ENCODE measurements at regions not wholly inside any gene's neighbourhood (a gene's known extent, or its start where the extent isn't known, plus 50 kb on each side); places are given as distances from the start of the nearest gene placed in this dataset.
"Not testable (repeated sequence)": the region's sequence is repeated elsewhere in the genome, so short reads cannot be mapped to it uniquely, and the experiment has no call there.

DNA sequence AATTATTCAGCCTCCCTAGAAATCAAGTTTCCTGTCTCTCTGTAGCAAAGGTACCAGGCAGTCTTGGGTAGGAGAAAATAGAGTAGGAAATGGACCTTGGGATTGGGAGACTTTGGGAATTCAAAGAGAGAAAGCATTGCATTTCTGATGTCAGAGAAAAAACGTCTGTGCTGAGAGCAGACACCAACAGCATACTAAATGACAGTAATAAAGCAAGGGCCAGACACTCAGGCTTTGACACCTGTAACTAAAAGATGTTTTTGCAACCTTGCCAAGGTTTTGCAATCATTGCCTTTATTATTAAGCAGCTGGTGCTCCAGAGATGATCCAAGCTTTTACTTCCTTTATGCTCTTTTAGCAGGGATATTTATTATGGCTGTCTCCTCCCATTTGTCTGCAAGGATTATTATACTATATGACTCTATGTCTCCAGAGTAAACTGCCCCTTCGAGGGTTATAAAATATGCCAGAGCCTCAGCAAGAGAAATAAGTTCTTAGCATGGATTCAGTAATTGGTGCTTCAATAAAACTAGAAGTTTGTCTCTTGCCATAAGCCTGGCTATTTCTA lies 85.2 kb upstream of the GRAMD1B start:
- no peak for DNase-seq (ENCODE audit: low read depth in 2 of 2, low spot score in 1 of 2)

DNA sequence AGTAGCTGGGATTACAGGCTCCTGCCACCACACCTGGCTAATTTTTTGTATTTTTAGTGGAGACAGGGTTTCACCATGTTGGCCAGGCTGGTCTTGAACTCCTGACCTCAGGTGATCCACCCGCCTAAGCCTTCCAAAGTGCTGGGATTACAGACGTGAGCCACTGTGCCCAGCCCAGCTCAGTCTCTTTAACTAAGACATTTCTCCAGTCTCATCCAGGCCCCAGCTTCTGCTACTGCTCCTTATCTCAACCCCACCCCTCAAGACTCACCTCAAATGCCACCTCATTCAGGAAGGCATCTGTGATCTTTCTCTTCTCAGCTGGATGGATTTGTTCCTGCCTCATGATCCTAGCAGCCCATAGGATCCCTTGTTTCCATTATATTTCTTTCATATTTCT lies 85.9 kb upstream of the GRAMD1B start:
- not testable (repeated sequence) for DNase-seq (ENCODE audit: low read depth in 2 of 2, low spot score in 1 of 2)

DNA sequence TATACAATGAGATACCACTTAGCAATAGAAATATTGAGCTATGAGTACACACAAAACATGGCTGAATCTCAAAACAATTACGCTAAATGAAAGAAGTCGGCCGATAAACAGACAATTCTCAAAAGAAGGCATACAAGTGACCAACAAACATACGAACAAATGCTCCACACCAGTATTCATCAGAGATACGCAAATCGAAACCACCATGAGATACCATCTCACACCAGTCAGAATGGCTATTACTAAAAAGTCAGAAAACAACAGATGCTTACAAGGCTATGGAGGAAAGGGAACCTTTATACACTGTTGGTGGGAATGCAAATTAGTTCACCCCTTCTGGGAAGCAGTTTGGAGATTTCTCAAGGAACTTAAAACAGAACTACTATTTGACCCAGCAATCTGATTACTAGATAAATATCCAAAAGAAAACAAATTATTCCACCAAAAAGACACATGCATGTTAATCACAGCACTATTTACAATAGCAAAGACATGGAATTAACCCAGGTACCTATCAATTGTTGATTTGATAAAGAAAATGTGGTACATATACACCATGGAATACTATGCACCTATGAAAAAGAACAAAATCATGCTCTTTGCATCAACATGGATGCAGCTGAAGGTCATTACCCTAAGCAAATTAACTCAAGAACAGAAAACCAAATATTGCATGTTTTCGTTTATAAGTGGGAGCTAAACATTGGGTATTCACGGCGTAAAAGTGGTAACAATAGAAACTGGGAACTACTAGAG lies 90.9 kb upstream of the GRAMD1B start:
- no peak for DNase-seq (ENCODE audit: low read depth in 2 of 2, low spot score in 1 of 2)

- no peak for DNase-seq (ENCODE audit: low read depth in 2 of 2, low spot score in 1 of 2)
Measured at GRCh38 chr11:123338266-123338800, 91.7 kb upstream of the GRAMD1B start.

DNA sequence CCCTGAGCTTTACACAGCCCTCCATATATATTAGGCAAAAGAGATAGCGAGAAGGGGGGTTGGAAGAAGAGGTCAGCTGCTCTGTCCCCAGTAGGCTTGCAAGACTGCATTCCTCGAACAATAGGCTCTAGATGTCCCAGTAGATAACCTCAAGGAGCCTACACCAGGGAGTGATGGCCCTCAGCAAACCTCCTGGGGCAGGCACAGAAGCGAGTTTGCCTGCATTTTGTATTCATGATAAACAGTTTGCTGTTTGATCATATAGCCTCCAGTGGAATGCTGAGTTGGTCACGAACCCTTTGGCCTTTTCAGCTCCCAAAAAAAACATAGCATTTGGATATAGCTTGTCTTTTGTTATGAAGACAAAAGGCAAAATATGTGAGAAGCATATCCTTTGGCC lies 95.1 kb upstream of the GRAMD1B start:
- no peak for DNase-seq (ENCODE audit: low read depth in 2 of 2, low spot score in 1 of 2)

GRCh38 chr11:123332577-123332976 lies 97.5 kb upstream of the GRAMD1B start:
- DNase-seq (ENCODE audit: low read depth in 2 of 2, low spot score in 1 of 2) = not testable (repeated sequence)

- DNase-seq (ENCODE audit: low read depth in 2 of 2, low spot score in 1 of 2) = no peak
Measured at GRCh38 chr11:123330948-123331347, 99.1 kb upstream of the GRAMD1B start.

GRCh38 chr11:123330471-123330870 lies 99.6 kb upstream of the GRAMD1B start:
- DNase-seq (ENCODE audit: low read depth in 2 of 2, low spot score in 1 of 2) = no peak

DNA sequence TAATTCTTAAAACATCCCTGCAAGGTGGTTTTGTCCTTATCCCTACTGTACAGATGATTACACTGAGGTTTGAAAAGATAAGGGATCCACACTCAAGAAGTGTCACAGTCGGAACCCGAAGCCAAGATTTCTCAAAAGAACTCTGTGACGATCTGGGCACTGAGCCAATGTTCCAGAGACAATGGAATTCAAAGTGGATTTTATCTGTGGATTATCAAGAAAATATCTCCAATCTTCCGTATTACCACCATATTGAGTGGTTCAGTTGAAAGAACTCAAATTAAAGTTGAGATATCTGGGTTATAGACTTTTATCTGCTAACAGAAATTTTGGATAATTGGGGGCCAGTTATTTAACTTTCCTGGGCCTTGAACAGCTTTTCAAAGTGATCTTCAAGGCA lies 100.0 kb upstream of the GRAMD1B start:
- no peak for DNase-seq (ENCODE audit: low read depth in 2 of 2, low spot score in 1 of 2)

DNA sequence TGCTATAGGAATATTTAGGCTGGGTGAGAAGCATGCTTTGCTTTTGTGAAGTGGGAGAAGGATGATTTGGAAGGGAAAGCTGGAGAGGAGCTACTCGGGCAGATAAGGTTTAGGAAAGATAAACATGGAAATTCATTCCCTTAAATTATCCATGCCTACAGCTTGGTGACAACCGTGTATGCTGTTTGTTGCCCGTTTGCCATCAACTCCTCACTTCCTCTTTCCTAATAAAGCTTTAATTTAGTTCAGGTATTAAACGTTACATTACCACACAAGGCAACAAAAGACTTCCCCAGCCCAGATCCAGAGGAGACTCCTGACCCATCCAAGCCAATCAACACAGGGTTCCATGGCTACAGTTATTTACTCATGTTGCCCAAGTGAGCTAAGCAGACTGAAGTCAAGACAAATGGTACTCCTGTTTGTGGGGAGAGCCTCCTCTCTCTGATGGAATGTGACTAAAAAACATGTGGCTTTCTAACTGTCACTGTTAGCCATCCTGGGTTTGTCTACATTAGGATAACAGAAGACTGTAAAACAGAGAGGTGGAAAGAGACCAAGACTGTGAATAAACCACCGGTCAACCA lies 101.7 kb upstream of the GRAMD1B start:
- no peak for DNase-seq (ENCODE audit: low read depth in 2 of 2, low spot score in 1 of 2)

DNA sequence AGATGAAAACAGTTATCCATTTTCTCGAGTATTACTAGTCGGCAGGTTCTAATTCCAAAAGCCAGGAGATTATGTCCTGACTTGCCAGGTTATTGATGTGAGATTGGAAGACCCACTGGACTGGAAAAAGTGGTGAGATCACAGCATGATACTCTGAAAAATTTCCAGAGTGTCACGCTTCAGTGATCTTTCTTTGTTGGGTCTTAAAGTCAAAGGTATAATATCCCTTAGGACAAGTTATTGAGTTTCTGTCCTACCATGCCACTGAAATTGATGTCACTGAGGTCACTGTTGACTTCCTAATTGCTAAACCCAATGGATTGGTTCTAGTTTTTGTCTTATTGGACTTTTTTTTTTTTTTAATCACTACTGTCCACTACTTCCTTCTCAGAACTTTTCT lies 104.5 kb upstream of the GRAMD1B start:
- no peak for DNase-seq (ENCODE audit: low read depth in 2 of 2, low spot score in 1 of 2)

DNA sequence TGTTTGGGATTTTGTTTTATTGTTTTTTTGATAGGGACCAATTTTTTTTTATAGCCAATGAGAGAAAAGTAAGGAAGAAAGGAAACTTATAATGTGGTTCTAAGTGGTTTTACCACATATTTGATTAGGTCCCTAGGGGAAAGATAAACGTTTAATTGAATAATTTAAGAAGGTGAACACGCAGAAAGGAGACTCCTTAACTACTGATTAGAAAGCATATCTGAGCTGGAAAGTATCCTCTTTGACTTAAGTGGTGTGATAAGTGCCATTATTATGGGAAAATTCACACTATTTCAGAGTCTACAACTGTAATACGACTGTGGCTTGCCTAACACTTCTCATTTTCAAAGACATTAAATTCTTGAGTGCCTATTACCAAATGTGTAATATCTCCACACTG lies 106.5 kb upstream of the GRAMD1B start:
- no peak for DNase-seq (ENCODE audit: low read depth in 2 of 2, low spot score in 1 of 2)

DNA sequence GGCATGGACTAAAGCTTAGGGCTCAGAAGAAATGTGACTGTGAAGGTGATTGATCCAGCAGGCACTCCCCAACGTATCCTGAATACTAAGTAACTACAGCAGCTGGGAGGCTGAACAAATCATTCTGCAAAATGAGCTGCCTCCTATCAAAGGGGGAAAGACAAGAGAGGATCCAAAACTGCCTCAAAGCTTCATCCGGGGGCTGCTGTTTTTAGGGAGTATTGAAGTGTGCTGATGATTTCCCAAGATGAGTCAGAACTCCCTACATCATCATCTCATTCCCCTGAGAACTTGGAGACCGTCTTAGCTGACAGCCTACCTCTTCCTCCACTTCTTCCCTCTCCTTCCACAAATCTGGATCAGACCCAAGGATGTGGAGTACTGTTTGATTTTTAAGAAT lies 108.4 kb upstream of the GRAMD1B start:
- DNase-seq (ENCODE audit: low read depth in 2 of 2, low spot score in 1 of 2) = no peak

DNA sequence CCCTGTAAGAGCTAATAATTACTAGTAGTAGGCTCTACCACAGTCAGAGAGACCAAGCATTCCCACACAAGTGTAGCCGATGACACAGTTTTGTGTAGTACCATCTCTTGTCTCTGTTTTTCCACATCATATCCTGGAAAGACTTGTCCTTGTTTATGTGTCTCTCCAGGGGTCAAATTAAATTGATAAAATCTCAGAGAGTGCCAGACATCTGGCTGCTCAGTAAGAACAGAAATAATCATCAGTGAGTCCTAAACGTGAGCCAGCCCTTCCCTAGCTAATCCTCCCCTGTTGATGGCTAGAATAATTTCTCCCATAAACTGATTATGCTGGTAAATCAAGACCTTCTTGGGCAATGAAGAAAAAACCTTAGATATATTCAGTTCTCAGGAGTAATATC lies 111.4 kb upstream of the GRAMD1B start:
- no peak for DNase-seq (ENCODE audit: low read depth in 2 of 2, low spot score in 1 of 2)

- DNase-seq (ENCODE audit: low read depth in 2 of 2, low spot score in 1 of 2) = not testable (repeated sequence)
Measured at GRCh38 chr11:123318132-123318531, 111.9 kb upstream of the GRAMD1B start.

DNA sequence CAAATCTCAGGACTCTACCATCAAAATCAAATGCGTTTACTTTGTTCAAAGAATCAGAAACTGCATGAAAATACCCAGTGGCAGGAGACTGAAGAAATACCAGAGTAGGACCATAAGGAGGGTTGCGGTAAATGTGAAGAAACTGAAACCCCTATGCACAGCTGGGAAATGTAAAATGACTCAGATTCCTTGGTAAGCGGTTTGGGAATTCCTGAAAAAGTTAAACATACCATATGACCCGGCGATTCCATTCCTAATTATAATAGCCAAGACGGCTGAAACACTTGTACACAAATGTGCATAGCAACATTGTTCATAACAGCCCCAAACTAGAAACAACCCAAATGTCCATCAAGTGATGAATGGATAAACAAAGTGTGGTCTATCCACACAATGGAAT lies 114.1 kb upstream of the GRAMD1B start:
- DNase-seq (ENCODE audit: low read depth in 2 of 2, low spot score in 1 of 2) = no peak

- no peak for DNase-seq (ENCODE audit: low read depth in 2 of 2, low spot score in 1 of 2)
Measured at GRCh38 chr11:123314972-123315371, 115.1 kb upstream of the GRAMD1B start.

DNA sequence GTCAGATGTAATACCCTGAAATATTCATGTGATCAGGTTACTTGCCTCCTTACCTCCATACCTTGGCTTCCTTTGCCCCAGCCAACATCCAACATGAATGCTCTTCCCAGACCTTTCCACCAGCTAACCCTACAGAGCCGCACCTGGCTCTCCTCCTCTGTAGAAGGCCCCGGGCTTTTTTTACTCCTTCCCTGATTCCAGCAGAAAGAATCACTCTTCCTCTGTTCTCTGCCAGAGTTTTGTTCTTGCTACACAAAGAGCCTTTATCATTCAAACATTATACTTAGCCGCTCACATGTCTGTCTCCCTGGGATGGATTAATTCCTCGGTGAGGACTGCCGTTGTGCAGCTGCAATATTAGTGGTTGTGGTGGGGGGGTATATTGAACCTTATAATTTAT lies 116.8 kb upstream of the GRAMD1B start:
- DNase-seq (ENCODE audit: low read depth in 2 of 2, low spot score in 1 of 2) = no peak

- DNase-seq (ENCODE audit: low read depth in 2 of 2, low spot score in 1 of 2) = no peak
Measured at GRCh38 chr11:123308077-123308476, 113.0 kb upstream of the CLMP start.

DNA sequence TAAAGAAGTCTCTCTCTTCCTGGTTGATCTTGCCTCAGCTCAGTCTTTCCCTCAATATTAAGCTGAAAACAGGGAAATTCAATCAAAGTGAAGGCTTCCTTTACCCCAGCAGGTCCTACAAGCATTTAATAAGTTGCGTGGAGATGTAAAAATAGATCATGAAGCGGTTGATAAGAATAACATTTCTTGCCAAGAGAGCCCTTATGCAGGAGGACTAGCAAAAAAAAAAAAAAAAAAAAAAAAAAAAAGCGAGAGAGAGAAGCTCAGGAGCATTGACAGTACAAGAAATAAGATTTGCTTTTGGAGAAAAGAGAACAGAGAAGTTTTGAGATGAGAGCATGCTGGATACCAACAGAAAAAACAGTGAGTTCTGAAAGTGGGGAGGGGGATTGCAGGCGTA lies 112.2 kb upstream of the CLMP start:
- no peak for DNase-seq (ENCODE audit: low read depth in 2 of 2, low spot score in 1 of 2)

GRCh38 chr11:123306531-123306930 lies 111.5 kb upstream of the CLMP start:
- DNase-seq (ENCODE audit: low read depth in 2 of 2, low spot score in 1 of 2) = no peak

- DNase-seq (ENCODE audit: low read depth in 2 of 2, low spot score in 1 of 2) = no peak
Measured at GRCh38 chr11:123305601-123306375, 110.7 kb upstream of the CLMP start.

All from stimulated activated CD8-positive, alpha-beta memory T cell treated with anti-CD3 and anti-CD28 coated beads, Interleukin-4, amount 100 ng/mL, for 4 hours (primary cell).